GM12875 (cell line): ENCODE measurements at regions not wholly inside any gene's neighbourhood (a gene's known extent, or its start where the extent isn't known, plus 50 kb on each side); places are given as distances from the start of the nearest gene placed in this dataset.

Experiments
- H3K4me3 ChIP-seq: one replicate; pipeline ENCODE4 v1.5.1; 2011; ENCODE audit warnings: low read depth, low read length, control low read depth
- CTCF ChIP-seq: IDR thresholded peaks from 2 replicates; pipeline ENCODE4 v1.5.1; 2011; ENCODE audit warnings: low read depth, mild to moderate bottlenecking, control low read depth, inconsistent platforms, low read length, moderate library complexity, borderline replicate concordance; ENCODE audit not compliant: insufficient read depth

- no peak overlapping the region for H3K4me3 ChIP-seq
- peak; percentile 43; the same call in 1 of the 2 replicates for TF ChIP-seq CTCF
Measured at GRCh38 chr14:60349663-60350365, 100.8 kb downstream of the PPM1A start.

DNA sequence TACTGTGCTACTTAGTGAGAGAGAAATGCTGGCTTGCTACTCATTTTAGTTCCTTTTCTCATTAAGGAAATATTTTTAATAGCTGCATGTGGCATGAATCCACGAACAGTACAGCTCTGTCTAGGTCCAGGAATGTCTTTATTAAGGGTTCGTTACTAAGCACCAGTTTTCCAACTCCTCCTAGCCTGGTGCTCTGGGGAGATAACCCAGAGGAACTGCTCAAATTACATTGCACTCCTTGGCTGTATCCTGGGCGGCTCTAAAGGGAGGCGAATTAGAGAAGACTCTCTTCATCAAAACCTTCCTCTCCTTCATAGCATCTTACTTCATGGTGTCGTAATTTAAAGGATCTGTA lies 101.3 kb downstream of the PPM1A start:
- H3K4me3 ChIP-seq, result no peak overlapping the region
- TF ChIP-seq CTCF, result no peak

GRCh38 chr14:60353420-60353819 lies 104.4 kb downstream of the PPM1A start:
- no peak overlapping the region for H3K4me3 ChIP-seq
- no peak for TF ChIP-seq CTCF

DNA sequence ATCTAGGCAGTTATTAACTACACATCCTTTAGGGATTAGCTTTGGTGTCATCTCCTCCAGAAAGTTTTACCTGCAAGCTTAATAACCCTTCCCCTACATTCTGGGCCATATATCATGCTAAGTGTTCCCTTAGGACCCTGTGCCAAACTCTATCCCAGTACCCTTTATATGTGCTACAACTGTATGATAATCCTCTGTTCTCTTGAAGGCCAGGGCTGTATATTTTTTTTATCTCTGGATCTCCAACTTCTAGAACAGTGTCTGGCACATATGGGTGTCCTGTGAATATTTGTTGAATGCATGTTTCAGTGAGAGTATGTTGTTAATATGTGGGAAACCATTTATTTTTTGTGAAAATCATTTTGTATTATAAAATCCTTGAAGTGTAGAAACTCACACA lies 106.7 kb downstream of the PPM1A start:
- H3K4me3 ChIP-seq, result no peak overlapping the region
- TF ChIP-seq CTCF, result no peak

DNA sequence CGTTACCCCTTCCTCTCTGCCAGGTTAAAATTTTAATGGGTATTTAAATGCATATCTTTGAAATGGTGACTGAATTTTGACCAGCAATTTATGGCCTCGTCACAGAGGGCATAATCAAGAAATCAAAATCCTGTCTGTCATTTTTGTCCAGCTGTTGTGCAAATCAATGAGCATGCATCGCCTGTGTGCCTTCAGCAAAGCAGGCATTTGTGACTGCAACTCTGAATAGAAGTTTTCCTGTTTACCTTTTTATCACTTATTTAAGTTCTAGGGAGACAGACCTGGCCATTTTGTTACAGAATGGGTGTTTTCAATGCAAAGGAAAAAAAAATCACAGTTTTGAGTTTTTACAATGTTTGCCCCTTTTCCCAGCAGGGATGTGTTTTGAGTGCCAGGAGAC lies 107.4 kb downstream of the PPM1A start:
- TF ChIP-seq CTCF, result no peak
- H3K4me3 ChIP-seq, result no peak overlapping the region

DNA sequence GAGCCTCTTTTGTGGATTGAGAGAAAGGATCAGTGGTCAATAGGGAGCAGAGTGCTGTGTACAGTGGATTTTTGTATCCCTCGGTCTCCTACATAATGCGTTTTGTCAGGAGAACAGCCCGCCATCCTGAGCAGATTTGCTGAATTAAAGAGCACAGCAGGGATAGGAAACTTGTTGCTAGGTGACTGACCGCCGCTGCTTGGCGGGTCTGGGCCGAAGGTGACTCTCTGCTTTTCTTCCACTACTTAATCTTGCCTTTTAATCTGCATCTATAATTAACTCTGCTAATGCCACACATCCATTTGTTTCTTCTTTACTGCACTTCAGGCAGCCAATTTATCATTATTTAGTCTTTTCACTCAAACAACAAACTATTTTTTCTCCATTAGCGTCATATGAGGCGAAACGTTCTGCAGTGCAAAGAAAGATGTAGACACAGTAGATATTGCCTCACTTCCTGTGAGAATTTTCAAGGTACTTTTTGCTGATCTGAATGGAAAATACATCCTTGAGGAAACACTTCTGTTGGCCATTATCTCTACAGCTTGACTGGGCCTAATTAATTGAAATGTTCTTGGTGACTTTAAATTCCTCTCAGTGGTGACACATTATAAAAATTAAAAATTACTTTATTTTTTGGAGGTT lies 108.0 kb downstream of the PPM1A start:
- TF ChIP-seq CTCF, result no peak
- H3K4me3 ChIP-seq, result no peak overlapping the region

GRCh38 chr14:60357551-60358149 lies 108.6 kb downstream of the PPM1A start:
- no peak overlapping the region for H3K4me3 ChIP-seq
- no peak for TF ChIP-seq CTCF
